OCI-LY7 (cell line): ENCODE measurements at regions not wholly inside any gene's neighbourhood (a gene's known extent, or its start where the extent isn't known, plus 50 kb on each side); places are given as distances from the start of the nearest gene placed in this dataset.

ENCODE experiments used
- BruUV-seq: library from RNA; stranded (reverse); fragments of 400-500 nt; replicated peaks from 2 replicates; lab custom pipeline; 2021; lab: Mats Ljungman, UMichigan
- CTCF ChIA-PET: fragments of 300-600 bp; sonication (Branson Sonifier 250); formaldehyde crosslinking; loops from one replicate; lab custom pipeline; 2022; ENCODE audit warnings: antibody characterized with exemption; ENCODE audit not compliant: unreplicated experiment; lab: Charles Lee
- POLR2A ChIA-PET: fragments of 300-600 bp; sonication (Branson Sonifier 250); formaldehyde crosslinking; loops from one replicate; lab custom pipeline; 2022; ENCODE audit warnings: antibody characterized with exemption; lab: Charles Lee
- DNase-seq: peaks from one replicate; pipeline ENCODE4 v3.0.0-alpha.2; 2015; ENCODE audit warnings: low spot score
- H2AFZ ChIP-seq: fragments of 200-600 bp; sonication (generic), shearing (Covaris generic); 2 replicates; pipeline ENCODE4 v1.6.1; 2014; ENCODE audit warnings: mild to moderate bottlenecking, antibody characterized with exemption, low read length, moderate library complexity
- H3K27ac ChIP-seq: fragments of 200-600 bp; sonication (generic); 2 replicates; pipeline ENCODE4 v1.5.1; 2014; ENCODE audit warnings: mixed run types, low read depth, mild to moderate bottlenecking, moderate library complexity, low read length, inconsistent platforms; ENCODE audit not compliant: poor library complexity, severe bottlenecking
- H3K36me3 ChIP-seq: fragments of 200-600 bp; sonication (generic); 2 replicates; pipeline ENCODE4 v1.6.1; 2014; ENCODE audit warnings: mild to moderate bottlenecking, antibody characterized with exemption, low read length, moderate library complexity, mixed read lengths; ENCODE audit not compliant: insufficient read depth
- H3K4me1 ChIP-seq: fragments of 200-600 bp; sonication (generic); 2 replicates; pipeline ENCODE4 v1.5.1; 2014; ENCODE audit warnings: mild to moderate bottlenecking, low read length; ENCODE audit not compliant: insufficient read depth, poor library complexity, severe bottlenecking
- H3K4me2 ChIP-seq: fragments of 200-600 bp; sonication (generic); 2 replicates; pipeline ENCODE4 v1.6.1; 2014; ENCODE audit warnings: mild to moderate bottlenecking, low read length
- H3K4me3 ChIP-seq: fragments of 200-600 bp; sonication (generic); 2 replicates; pipeline ENCODE4 v1.5.1; 2014; ENCODE audit warnings: mild to moderate bottlenecking, low read depth, low read length; ENCODE audit not compliant: poor library complexity, severe bottlenecking
- H3K79me2 ChIP-seq: fragments of 200-600 bp; sonication (generic); 2 replicates; pipeline ENCODE4 v1.6.1; 2016; ENCODE audit warnings: low read depth, mild to moderate bottlenecking, low read length, moderate library complexity, mixed read lengths; ENCODE audit not compliant: insufficient read depth
- H3K9me2 ChIP-seq: fragments of 200-600 bp; sonication (generic); 2 replicates; pipeline ENCODE4 v1.6.1; 2016; ENCODE audit warnings: mild to moderate bottlenecking, low read length, mixed read lengths; ENCODE audit not compliant: insufficient read depth
- H3K9me3 ChIP-seq: fragments of 200-600 bp; sonication (generic); 2 replicates; pipeline ENCODE4 v1.6.1; 2014; ENCODE audit warnings: mild to moderate bottlenecking, mixed run types, low read length, mixed read lengths
- H4K20me1 ChIP-seq: fragments of 200-600 bp; sonication (generic); 2 replicates; pipeline ENCODE4 v1.6.1; 2014; ENCODE audit warnings: mild to moderate bottlenecking, antibody characterized with exemption, low read length, moderate library complexity, mixed read lengths; ENCODE audit not compliant: insufficient read depth
- EZH2phosphoT487 ChIP-seq: fragments of 200-600 bp; sonication (generic); IDR thresholded peaks from 2 replicates; pipeline ENCODE4 v1.6.1; 2018; ENCODE audit warnings: low read depth, borderline replicate concordance, mild to moderate bottlenecking, mixed run types, antibody characterized with exemption, low read length, moderate library complexity, mixed read lengths
- intact Hi-C: fragments of 100-400 bp; cut with micrococcal nuclease; formaldehyde crosslinking; loops from one replicate; pipeline ENCODE4 v1.10.0; 2022; ENCODE audit not compliant: unreplicated experiment
- TF ChIP-seq, protein P1 (sequence below): fragments of 200-600 bp; sonication (generic); conservative IDR thresholded peaks from 2 replicates; pipeline ENCODE4 v1.5.1; 2014; ENCODE audit warnings: mild to moderate bottlenecking, antibody characterized with exemption, low read length, moderate library complexity, mixed read lengths

DNA sequence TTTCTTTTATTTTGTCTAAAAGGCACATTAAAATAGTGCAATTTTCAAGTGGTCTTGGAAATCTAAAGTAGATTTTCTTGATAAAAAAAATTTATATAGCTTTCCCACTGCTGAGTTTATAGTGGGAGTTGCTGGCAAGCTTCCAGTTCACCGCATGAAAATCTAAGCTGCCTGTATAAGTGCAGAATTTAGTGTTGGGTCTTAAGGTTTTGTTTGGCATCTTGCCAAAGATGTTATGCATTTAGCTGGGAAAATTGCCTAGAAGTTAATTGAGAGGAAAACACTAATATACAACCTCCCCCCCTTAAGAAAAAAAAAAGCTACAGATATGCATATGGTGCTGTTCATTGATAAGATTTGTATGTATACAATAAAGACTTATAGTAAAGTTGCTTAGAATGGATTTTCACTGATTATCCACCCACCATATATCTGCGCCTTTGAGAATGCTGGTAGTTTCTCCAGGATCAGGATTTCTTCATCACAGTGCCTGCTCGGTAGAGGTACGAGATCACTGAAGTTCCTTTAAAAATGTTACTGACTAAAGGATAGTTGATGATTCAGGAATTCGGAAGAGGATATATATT is 803.2 kb upstream of the POU3F3 start:
- Histone ChIP-seq H3K4me3 (no peak overlapping the region), H3K4me2 (no peak overlapping the region), H3K27ac (no peak overlapping the region), H3K36me3 (no peaks in the 10 kb centered on the region), H4K20me1 (no peaks in the 10 kb centered on the region), H3K79me2 (no peaks in the 10 kb centered on the region), H3K4me1 (no peaks in the 10 kb centered on the region), H3K9me2 (no peaks in the 10 kb centered on the region), H2AFZ (no peak overlapping the region), H3K9me3 (no peaks in the 10 kb centered on the region)
- TF ChIP-seq, protein P1, sequence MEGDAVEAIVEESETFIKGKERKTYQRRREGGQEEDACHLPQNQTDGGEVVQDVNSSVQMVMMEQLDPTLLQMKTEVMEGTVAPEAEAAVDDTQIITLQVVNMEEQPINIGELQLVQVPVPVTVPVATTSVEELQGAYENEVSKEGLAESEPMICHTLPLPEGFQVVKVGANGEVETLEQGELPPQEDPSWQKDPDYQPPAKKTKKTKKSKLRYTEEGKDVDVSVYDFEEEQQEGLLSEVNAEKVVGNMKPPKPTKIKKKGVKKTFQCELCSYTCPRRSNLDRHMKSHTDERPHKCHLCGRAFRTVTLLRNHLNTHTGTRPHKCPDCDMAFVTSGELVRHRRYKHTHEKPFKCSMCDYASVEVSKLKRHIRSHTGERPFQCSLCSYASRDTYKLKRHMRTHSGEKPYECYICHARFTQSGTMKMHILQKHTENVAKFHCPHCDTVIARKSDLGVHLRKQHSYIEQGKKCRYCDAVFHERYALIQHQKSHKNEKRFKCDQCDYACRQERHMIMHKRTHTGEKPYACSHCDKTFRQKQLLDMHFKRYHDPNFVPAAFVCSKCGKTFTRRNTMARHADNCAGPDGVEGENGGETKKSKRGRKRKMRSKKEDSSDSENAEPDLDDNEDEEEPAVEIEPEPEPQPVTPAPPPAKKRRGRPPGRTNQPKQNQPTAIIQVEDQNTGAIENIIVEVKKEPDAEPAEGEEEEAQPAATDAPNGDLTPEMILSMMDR: no peak
- no peak for TF ChIP-seq EZH2phosphoT487
- intact Hi-C loops: no loop called here
- no peak for DNase-seq
- BruUV-seq: no TSS peak
- ChIA-PET CTCF (no interaction called here), POLR2A (interaction anchor here (1.0 to 1.1 kb wide), 2 partner anchors 16 to 87 kb away, joined by 3 to 5 read pairs; no protein-coding TSS in a partner anchor)

DNA sequence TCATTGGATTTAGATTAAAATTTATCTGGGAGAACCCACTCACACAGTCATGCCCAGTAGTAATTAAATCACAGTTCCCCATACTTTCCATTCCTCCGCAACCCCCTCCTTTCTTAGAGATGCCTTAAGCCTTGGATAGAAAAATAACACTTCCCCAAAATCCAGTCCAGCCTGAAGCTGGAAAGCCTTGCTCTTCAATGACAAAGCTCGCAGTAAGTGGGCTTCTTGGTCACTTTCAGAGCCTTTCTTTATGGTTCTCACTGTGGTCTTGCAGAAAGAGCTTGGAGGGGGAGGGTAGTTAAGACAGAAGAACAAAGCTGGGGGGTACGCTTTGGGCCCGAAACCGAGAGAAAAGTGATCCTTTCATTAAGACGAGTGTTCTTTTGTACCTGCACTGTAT is 802.1 kb upstream of the POU3F3 start:
- no peak overlapping the region for H2AFZ ChIP-seq
- H3K9me2 ChIP-seq: no peaks in the 10 kb centered on the region
- no peak overlapping the region for H3K4me3 ChIP-seq
- no peak for DNase-seq
- no peaks in the 10 kb centered on the region for H3K9me3 ChIP-seq
- H3K4me2 ChIP-seq: no peak overlapping the region
- no peaks in the 10 kb centered on the region for H3K4me1 ChIP-seq
- no peaks in the 10 kb centered on the region for H3K36me3 ChIP-seq
- CTCF ChIA-PET: no interaction called here
- no peaks in the 10 kb centered on the region for H4K20me1 ChIP-seq
- intact Hi-C loops: no loop called here
- no peaks in the 10 kb centered on the region for H3K79me2 ChIP-seq
- BruUV-seq: no TSS peak
- H3K27ac ChIP-seq: no peak overlapping the region
- POLR2A ChIA-PET: no interaction called here
- TF ChIP-seq, protein P1: no peak
- TF ChIP-seq EZH2phosphoT487: no peak

DNA sequence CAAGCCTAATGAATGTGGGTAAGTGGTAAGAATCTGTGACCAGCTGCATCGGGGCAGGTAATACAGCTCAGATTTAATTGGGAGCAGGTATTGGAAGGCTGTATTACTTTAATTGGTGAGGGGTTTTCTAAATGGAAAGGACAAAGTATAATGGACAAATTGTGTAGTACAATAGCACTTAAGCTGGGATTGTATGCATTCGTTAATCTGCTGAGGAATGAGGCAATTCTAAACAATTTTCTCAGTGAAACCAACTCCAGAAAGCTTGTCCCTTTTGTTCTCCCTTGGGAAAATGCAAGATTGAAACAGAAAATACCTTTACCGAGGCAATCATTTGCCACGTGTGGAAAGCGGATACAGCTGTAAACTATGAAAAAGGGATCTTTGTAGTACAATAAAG is 801.6 kb upstream of the POU3F3 start:
- DNase-seq: no peak
- Histone ChIP-seq H3K9me2 (no peaks in the 10 kb centered on the region), H3K27ac (no peak overlapping the region), H4K20me1 (no peaks in the 10 kb centered on the region), H3K36me3 (no peaks in the 10 kb centered on the region), H3K4me2 (no peak overlapping the region), H2AFZ (no peak overlapping the region), H3K79me2 (no peaks in the 10 kb centered on the region), H3K4me1 (no peaks in the 10 kb centered on the region), H3K9me3 (no peaks in the 10 kb centered on the region), H3K4me3 (no peak overlapping the region)
- no TSS peak for BruUV-seq
- ChIA-PET POLR2A (no interaction called here), CTCF (no interaction called here)
- intact Hi-C loops: no loop called here
- no peak for TF ChIP-seq EZH2phosphoT487
- TF ChIP-seq, protein P1: no peak
